ENCODE measurements at regions not wholly inside any gene's neighbourhood (a gene's known extent, or its start where the extent isn't known, plus 50 kb on each side); places are given as distances from the start of the nearest gene placed in this dataset.

DNA sequence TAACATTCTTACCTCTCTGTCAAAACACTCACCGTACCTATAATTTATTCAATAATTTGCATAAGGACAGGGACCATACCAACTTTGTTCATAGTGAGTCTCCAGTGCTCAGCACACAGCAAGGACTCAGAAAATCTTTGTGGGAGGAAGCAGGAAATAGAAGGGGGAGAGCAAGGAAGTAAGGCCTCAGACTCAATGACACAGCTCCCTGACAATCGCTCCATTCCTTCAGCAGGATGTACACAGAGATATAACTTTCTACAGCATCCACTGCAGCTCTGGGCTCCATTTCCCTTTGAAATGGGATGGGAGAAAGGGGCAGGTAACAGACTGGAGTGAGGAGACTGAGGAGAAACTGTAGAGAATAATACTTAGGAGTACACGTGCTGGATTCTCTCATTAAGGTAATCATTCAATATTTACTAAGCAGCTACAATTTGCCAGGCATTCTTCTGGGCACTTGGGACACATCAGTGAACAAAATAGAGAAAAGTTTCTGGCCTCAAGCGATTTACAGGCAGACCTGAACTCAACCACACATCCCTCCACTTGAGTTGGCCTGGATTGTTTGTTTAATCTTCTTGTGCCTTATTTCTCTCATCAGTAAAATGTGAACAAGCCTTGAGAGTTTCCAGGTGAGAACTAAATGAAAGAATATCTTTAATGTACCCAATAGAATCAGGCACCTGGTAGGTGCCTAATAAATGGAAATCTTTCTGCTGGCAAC is 330.3 kb upstream of the THBS1 start:
- H2AFZ ChIP-seq (ENCODE audit: low read depth, low read length, severe bottlenecking) = no peak overlapping the region

DNA sequence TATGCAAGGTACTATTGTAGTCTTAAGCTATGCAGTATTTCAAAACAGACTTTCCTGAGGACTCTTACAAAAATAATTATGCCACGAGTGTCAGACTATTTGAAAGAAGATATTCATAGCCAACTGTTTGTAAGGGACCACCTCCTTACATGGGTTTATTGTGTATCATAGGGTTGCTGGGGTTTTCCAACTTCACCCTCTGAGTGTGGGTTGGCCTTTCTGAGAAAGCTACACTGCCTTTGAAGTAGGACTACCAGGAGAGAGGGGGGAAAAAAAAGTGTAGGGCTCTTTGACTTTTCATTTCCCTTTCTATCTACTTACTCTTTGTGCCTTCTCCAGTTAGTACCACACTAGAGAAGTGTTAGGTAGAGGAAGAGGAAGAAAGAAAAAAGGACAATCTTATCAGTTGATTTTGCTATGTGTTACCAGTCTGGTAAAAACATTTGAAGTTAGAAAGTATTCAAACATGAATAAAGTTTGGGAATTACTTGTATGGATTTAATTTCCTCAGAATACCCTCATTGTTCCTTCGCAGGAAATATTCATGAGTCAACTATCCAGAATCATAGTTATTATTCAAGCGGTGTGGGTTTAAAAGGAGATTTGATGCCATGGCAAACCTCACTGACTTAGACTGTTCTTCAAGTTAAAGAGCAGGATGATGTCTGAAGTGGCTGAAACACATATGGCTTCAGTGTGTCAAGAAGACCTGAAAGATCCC is 329.3 kb upstream of the THBS1 start:
- H3F3A ChIP-seq (ENCODE audit: insufficient read depth) = no peaks in the 10 kb centered on the region
- no peaks in the 10 kb centered on the region for H3K9me3 ChIP-seq (ENCODE audit: insufficient read depth, low read length)

More for the DNA sequence above, 330.3 kb upstream of the THBS1 start:
- no peaks in the 10 kb centered on the region for H3K27me3 ChIP-seq (ENCODE audit: low read length)
- H3K9me2 ChIP-seq (replicated peaks; ENCODE audit: insufficient read depth, low read length) = no peaks in the 10 kb centered on the region
- no peak overlapping the region for H3K9ac ChIP-seq (ENCODE audit: low read length)
- no peak overlapping the region for H3K4me2 ChIP-seq (ENCODE audit: low read depth, low read length, poor library complexity, severe bottlenecking)
- no peaks in the 10 kb centered on the region for H3F3A ChIP-seq (ENCODE audit: insufficient read depth)
- H3K27ac ChIP-seq (ENCODE audit: low read depth, low read length) = no peak overlapping the region
- no peaks in the 10 kb centered on the region for H3K36me3 ChIP-seq (ENCODE audit: low read length)
- no peak overlapping the region for H3K4me3 ChIP-seq (ENCODE audit: insufficient read depth, low read length, poor library complexity, severe bottlenecking)
- H3K79me2 ChIP-seq (ENCODE audit: insufficient read depth, low read length) = no peaks in the 10 kb centered on the region
- TF ChIP-seq, protein P1, sequence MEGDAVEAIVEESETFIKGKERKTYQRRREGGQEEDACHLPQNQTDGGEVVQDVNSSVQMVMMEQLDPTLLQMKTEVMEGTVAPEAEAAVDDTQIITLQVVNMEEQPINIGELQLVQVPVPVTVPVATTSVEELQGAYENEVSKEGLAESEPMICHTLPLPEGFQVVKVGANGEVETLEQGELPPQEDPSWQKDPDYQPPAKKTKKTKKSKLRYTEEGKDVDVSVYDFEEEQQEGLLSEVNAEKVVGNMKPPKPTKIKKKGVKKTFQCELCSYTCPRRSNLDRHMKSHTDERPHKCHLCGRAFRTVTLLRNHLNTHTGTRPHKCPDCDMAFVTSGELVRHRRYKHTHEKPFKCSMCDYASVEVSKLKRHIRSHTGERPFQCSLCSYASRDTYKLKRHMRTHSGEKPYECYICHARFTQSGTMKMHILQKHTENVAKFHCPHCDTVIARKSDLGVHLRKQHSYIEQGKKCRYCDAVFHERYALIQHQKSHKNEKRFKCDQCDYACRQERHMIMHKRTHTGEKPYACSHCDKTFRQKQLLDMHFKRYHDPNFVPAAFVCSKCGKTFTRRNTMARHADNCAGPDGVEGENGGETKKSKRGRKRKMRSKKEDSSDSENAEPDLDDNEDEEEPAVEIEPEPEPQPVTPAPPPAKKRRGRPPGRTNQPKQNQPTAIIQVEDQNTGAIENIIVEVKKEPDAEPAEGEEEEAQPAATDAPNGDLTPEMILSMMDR (IDR thresholded peaks at IDR 0.05; ENCODE audit: insufficient read depth, low read length, poor library complexity, severe bottlenecking) = no peak
- TF ChIP-seq EZH2phosphoT487 (conservative IDR thresholded peaks at IDR 0.05; ENCODE audit: low read length) = no peak
- H4K20me1 ChIP-seq (ENCODE audit: low read depth, low read length) = no peaks in the 10 kb centered on the region
- H3K9me3 ChIP-seq (ENCODE audit: insufficient read depth, low read length) = no peaks in the 10 kb centered on the region

DNA sequence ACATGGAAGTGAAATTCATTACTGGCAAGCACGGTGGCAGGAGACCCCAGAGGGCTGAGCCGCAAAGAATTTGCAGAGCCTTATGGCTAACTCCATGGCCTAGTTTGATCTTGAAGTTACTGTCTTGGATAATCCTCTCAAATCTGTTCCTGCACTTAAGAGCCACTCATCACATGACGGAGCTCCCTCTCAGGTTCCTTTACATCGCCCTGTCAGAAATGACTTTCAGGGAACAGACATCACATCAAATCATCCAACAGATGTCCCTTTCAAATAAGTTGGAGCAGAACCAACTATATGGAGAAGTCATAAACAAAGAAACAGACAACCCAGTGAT is 328.8 kb upstream of the THBS1 start:
- Histone ChIP-seq H3K27ac (ENCODE audit: low read depth, low read length) (no peak overlapping the region), H3K9me2 (replicated peaks; ENCODE audit: insufficient read depth, low read length) (no peaks in the 10 kb centered on the region), H3K9me3 (ENCODE audit: insufficient read depth, low read length) (no peaks in the 10 kb centered on the region), H3K9ac (ENCODE audit: low read length) (no peak overlapping the region), H3K36me3 (ENCODE audit: low read length) (no peaks in the 10 kb centered on the region), H4K20me1 (ENCODE audit: low read depth, low read length) (no peaks in the 10 kb centered on the region), H3K27me3 (ENCODE audit: low read length) (no peaks in the 10 kb centered on the region), H3K79me2 (ENCODE audit: insufficient read depth, low read length) (no peaks in the 10 kb centered on the region), H2AFZ (ENCODE audit: low read depth, low read length, severe bottlenecking) (no peak overlapping the region), H3K4me3 (ENCODE audit: insufficient read depth, low read length, poor library complexity, severe bottlenecking) (no peak overlapping the region), H3F3A (ENCODE audit: insufficient read depth) (no peaks in the 10 kb centered on the region), H3K4me2 (ENCODE audit: low read depth, low read length, poor library complexity, severe bottlenecking) (no peak overlapping the region)
- TF ChIP-seq, protein P1 (IDR thresholded peaks at IDR 0.05; ENCODE audit: insufficient read depth, low read length, poor library complexity, severe bottlenecking) = no peak
- TF ChIP-seq EZH2phosphoT487 (conservative IDR thresholded peaks at IDR 0.05; ENCODE audit: low read length) = no peak

More for the DNA sequence above, 329.3 kb upstream of the THBS1 start:
- Histone ChIP-seq H3K4me3 (ENCODE audit: insufficient read depth, low read length, poor library complexity, severe bottlenecking) (no peak overlapping the region), H3K4me2 (ENCODE audit: low read depth, low read length, poor library complexity, severe bottlenecking) (no peak overlapping the region), H2AFZ (ENCODE audit: low read depth, low read length, severe bottlenecking) (no peak overlapping the region), H3K9ac (ENCODE audit: low read length) (no peak overlapping the region), H3K79me2 (ENCODE audit: insufficient read depth, low read length) (no peaks in the 10 kb centered on the region), H3K36me3 (ENCODE audit: low read length) (no peaks in the 10 kb centered on the region), H3K27ac (ENCODE audit: low read depth, low read length) (no peak overlapping the region), H3K9me2 (replicated peaks; ENCODE audit: insufficient read depth, low read length) (no peaks in the 10 kb centered on the region), H4K20me1 (ENCODE audit: low read depth, low read length) (no peaks in the 10 kb centered on the region), H3K27me3 (ENCODE audit: low read length) (no peaks in the 10 kb centered on the region)
- TF ChIP-seq EZH2phosphoT487 (conservative IDR thresholded peaks at IDR 0.05; ENCODE audit: low read length) = no peak
- TF ChIP-seq, protein P1 (IDR thresholded peaks at IDR 0.05; ENCODE audit: insufficient read depth, low read length, poor library complexity, severe bottlenecking) = no peak

Measured in SU-DHL-6 (cell line).